Endothelial cell of umbilical vein (primary cell): ENCODE measurements at regions not wholly inside any gene's neighbourhood (a gene's known extent, or its start where the extent isn't known, plus 50 kb on each side); places are given as distances from the start of the nearest gene placed in this dataset.

Source experiments
- JUN ChIP-seq: IDR thresholded peaks from 2 replicates; pipeline ENCODE4 v1.6.1; 2011; ENCODE audit warnings: borderline replicate concordance, low read depth; ENCODE audit not compliant: insufficient read length, insufficient read depth
- POLR2AphosphoS5 ChIP-seq: IDR thresholded peaks from 2 replicates; pipeline ENCODE4 v1.6.1; 2012; ENCODE audit warnings: low read depth, mild to moderate bottlenecking, control low read depth, low read length, moderate library complexity; ENCODE audit not compliant: insufficient read depth
- TF ChIP-seq, protein P1 (sequence below), 2 donors: IDR thresholded peaks; 1 replicate in 1 of 2; 2 replicates in 1 of 2; pipeline ENCODE4 v1.5.1; 2011; ENCODE audit warnings: low read length in 2 of 2, mild to moderate bottlenecking in 2 of 2, moderate library complexity in 2 of 2, control low read depth in 1 of 2, inconsistent platforms in 1 of 2, low read depth in 1 of 2; ENCODE audit not compliant: insufficient read depth in 1 of 2; ENCODE audit errors: extremely low read depth in 1 of 2

DNA sequence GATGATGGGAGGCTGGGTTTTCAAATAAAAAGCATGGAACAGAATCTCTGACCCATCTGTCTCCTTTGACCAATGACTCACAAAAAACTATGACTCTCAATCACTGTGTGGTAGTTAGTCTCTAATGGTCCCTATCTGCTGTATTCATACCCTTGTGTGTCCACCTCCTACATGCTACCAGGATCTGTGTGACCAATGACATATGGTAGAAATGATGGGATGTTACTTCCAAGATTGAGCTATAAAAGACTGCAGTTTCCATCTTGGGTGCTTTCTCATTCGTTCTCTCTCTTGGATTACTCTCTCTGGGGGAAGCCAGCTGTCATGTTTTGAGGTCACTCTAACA is 144.7 kb upstream of the BTG1 start:
- TF ChIP-seq, protein P1, sequence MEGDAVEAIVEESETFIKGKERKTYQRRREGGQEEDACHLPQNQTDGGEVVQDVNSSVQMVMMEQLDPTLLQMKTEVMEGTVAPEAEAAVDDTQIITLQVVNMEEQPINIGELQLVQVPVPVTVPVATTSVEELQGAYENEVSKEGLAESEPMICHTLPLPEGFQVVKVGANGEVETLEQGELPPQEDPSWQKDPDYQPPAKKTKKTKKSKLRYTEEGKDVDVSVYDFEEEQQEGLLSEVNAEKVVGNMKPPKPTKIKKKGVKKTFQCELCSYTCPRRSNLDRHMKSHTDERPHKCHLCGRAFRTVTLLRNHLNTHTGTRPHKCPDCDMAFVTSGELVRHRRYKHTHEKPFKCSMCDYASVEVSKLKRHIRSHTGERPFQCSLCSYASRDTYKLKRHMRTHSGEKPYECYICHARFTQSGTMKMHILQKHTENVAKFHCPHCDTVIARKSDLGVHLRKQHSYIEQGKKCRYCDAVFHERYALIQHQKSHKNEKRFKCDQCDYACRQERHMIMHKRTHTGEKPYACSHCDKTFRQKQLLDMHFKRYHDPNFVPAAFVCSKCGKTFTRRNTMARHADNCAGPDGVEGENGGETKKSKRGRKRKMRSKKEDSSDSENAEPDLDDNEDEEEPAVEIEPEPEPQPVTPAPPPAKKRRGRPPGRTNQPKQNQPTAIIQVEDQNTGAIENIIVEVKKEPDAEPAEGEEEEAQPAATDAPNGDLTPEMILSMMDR (IDR thresholded peaks at IDR 0.05; ENCODE audit: extremely low read depth in 1 of 2, insufficient read depth in 1 of 2, low read depth in 1 of 2, low read length in 2 of 2) = no peak
- TF ChIP-seq JUN = no peak
- TF ChIP-seq POLR2AphosphoS5 = no peak
